Activated B cell treated with CpG ODN at 0.5 μM for 24 hours (primary cell): ENCODE measurements at regions not wholly inside any gene's neighbourhood (a gene's known extent, or its start where the extent isn't known, plus 50 kb on each side); places are given as distances from the start of the nearest gene placed in this dataset.

Experiments
- ATAC-seq: fragments of 200-7000 bp; cut with Tn5 transposase; one replicate; pipeline ENCODE4 v1.10.0; 2021; ENCODE audit warnings: low read depth, mild to moderate bottlenecking, moderate library complexity
- CTCF ChIA-PET: fragments of 350-600 bp; sonication (Branson Sonifier 250); formaldehyde crosslinking; loops from one replicate; lab custom pipeline; 2021; ENCODE audit warnings: antibody characterized with exemption; lab: Charles Lee
- POLR2A ChIA-PET: fragments of 350-600 bp; sonication (Branson Sonifier 250); formaldehyde crosslinking; loops from one replicate; lab custom pipeline; 2021; ENCODE audit warnings: antibody characterized with exemption; lab: Charles Lee
- DNase-seq: peaks from one replicate; pipeline ENCODE4 v3.0.0; 2022
- H3K27ac Mint-ChIP-seq: one replicate; pipeline ENCODE4 v1.8.0; 2020; ENCODE audit warnings: mixed read lengths
- H3K27me3 Mint-ChIP-seq: one replicate; pipeline ENCODE4 v1.8.0; 2021; ENCODE audit warnings: mixed read lengths
- H3K36me3 Mint-ChIP-seq: one replicate; pipeline ENCODE4 v1.8.0; 2021; ENCODE audit warnings: low read depth, mixed read lengths
- H3K4me1 Mint-ChIP-seq: one replicate; pipeline ENCODE4 v1.8.0; 2021; ENCODE audit warnings: mixed read lengths
- H3K4me3 Mint-ChIP-seq: one replicate; pipeline ENCODE4 v1.8.0; 2020; ENCODE audit warnings: mild to moderate bottlenecking, mixed read lengths
- H3K9me3 Mint-ChIP-seq: one replicate; pipeline ENCODE4 v1.8.0; 2020; ENCODE audit warnings: mixed read lengths
- intact Hi-C: fragments of 100-400 bp; cut with micrococcal nuclease; formaldehyde crosslinking; loops from one replicate; pipeline ENCODE4 v1.15.1; 2024
- TF ChIP-seq, protein P1 (sequence below): fragments of 200-600 bp; IDR thresholded peaks from one replicate; pipeline ENCODE4 v1.8.0; 2022; ENCODE audit warnings: antibody characterized with exemption, mild to moderate bottlenecking

DNA sequence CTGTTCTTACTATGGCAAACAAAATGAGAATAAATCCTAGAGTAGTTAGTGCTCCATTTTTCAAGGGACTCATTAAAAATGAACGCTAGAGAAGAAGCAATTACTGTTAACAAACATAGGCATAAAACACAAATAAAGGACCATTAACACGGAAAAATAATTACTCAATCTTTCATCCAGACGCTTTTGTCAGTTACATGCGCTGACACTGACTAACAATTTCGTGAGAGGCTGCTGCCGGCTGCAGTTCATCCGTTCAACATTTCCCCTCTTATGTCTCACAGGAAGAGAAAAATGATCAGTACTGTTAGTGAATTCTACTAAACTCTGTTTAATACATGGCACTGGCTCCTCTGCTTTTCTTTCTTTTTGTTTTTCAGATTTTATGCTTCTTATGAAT is 472.7 kb upstream of the FLRT2 start:
- intact Hi-C loops, result no loop called here
- TF ChIP-seq, protein P1, sequence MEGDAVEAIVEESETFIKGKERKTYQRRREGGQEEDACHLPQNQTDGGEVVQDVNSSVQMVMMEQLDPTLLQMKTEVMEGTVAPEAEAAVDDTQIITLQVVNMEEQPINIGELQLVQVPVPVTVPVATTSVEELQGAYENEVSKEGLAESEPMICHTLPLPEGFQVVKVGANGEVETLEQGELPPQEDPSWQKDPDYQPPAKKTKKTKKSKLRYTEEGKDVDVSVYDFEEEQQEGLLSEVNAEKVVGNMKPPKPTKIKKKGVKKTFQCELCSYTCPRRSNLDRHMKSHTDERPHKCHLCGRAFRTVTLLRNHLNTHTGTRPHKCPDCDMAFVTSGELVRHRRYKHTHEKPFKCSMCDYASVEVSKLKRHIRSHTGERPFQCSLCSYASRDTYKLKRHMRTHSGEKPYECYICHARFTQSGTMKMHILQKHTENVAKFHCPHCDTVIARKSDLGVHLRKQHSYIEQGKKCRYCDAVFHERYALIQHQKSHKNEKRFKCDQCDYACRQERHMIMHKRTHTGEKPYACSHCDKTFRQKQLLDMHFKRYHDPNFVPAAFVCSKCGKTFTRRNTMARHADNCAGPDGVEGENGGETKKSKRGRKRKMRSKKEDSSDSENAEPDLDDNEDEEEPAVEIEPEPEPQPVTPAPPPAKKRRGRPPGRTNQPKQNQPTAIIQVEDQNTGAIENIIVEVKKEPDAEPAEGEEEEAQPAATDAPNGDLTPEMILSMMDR, result no peak
- no peak for ATAC-seq
- Mint-ChIP-seq H3K27me3 (no peaks in the 10 kb centered on the region), H3K4me1 (no peaks in the 10 kb centered on the region), H3K36me3 (no peaks in the 10 kb centered on the region), H3K27ac (no peak overlapping the region), H3K9me3 (peaks cover 27% of the 10 kb centered on the region), H3K4me3 (no peak overlapping the region)
- CTCF ChIA-PET, result no interaction called here
- DNase-seq, result no peak
- POLR2A ChIA-PET, result no interaction called here

GRCh38 chr14:85058150-85058549 is 471.8 kb upstream of the FLRT2 start:
- Mint-ChIP-seq H3K36me3 (no peaks in the 10 kb centered on the region), H3K9me3 (peaks cover 25% of the 10 kb centered on the region), H3K4me1 (no peaks in the 10 kb centered on the region), H3K4me3 (no peak overlapping the region), H3K27me3 (no peaks in the 10 kb centered on the region), H3K27ac (no peak overlapping the region)
- DNase-seq, result no peak
- TF ChIP-seq, protein P1, result no peak
- CTCF ChIA-PET, result no interaction called here
- intact Hi-C loops, result no loop called here
- POLR2A ChIA-PET, result no interaction called here
- ATAC-seq, result no peak

DNA sequence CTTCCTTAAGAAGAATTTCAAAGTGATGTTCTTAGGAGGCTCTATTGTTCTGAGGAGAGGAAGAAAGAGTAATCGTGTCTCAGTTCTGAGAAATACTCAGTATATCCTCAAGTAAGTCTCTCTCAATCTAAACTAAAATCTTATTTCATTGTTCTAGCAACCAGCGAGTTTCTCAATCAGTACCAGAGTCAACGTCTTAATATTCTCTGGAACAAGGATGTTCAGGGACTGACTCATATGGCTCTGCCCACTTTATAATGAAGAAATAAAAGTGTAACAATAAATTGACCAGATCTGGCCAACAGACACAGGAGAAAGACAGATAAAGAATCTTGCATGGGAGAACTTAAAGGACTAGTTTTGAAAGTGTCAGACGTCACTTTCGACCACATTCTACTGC is 469.8 kb upstream of the FLRT2 start:
- H3K27me3 Mint-ChIP-seq, result no peaks in the 10 kb centered on the region
- intact Hi-C loops, result no loop called here
- ChIA-PET CTCF (no interaction called here), POLR2A (no interaction called here)
- TF ChIP-seq, protein P1, result no peak
- H3K4me1 Mint-ChIP-seq, result no peaks in the 10 kb centered on the region
- H3K27ac Mint-ChIP-seq, result no peak overlapping the region
- ATAC-seq, result no peak
- H3K9me3 Mint-ChIP-seq, result peaks cover 12% of the 10 kb centered on the region
- H3K4me3 Mint-ChIP-seq, result no peak overlapping the region
- DNase-seq, result no peak
- no peaks in the 10 kb centered on the region for H3K36me3 Mint-ChIP-seq

GRCh38 chr14:85061256-85061655 is 468.7 kb upstream of the FLRT2 start:
- Mint-ChIP-seq H3K27me3 (no peaks in the 10 kb centered on the region), H3K4me1 (no peaks in the 10 kb centered on the region), H3K27ac (no peak overlapping the region), H3K36me3 (no peaks in the 10 kb centered on the region), H3K9me3 (peaks cover 6% of the 10 kb centered on the region), H3K4me3 (no peak overlapping the region)
- TF ChIP-seq, protein P1, result no peak
- intact Hi-C loops, result no loop called here
- POLR2A ChIA-PET, result no interaction called here
- DNase-seq (no peak), ATAC-seq (no peak)
- CTCF ChIA-PET, result no interaction called here

GRCh38 chr14:85063747-85064146 is 466.2 kb upstream of the FLRT2 start:
- DNase-seq (no peak), ATAC-seq (no peak)
- POLR2A ChIA-PET, result no interaction called here
- Mint-ChIP-seq H3K27me3 (no peaks in the 10 kb centered on the region), H3K9me3 (peaks cover 8% of the 10 kb centered on the region), H3K36me3 (no peaks in the 10 kb centered on the region), H3K4me3 (no peak overlapping the region), H3K4me1 (no peaks in the 10 kb centered on the region), H3K27ac (no peak overlapping the region)
- intact Hi-C loops, result no loop called here
- TF ChIP-seq, protein P1, result no peak
- CTCF ChIA-PET, result no interaction called here
